ENCODE measurements at regions not wholly inside any gene's neighbourhood (a gene's known extent, or its start where the extent isn't known, plus 50 kb on each side); places are given as distances from the start of the nearest gene placed in this dataset.
A peak's percentile ranks its signal among the peaks of the same experiment; 100 is the strongest.

- dilution Hi-C loops (cut with HindIII; ENCODE audit: low sequenced_read_pairs, unreplicated experiment), result no loop called here
- BruUV-seq (replicated peaks), result no TSS peak
- no peak overlapping the region for H4K5ac ChIP-seq (ENCODE audit: low read depth, low read length)
- no peak overlapping the region for H3K56ac ChIP-seq (ENCODE audit: extremely low read depth, insufficient read depth, low read length)
- H3K27me3 ChIP-seq (ENCODE audit: control insufficient read depth, insufficient read depth, low read length), result no peaks in the 10 kb centered on the region
- H3K4me3 ChIP-seq (ENCODE audit: insufficient read depth, low read depth, low read length), result no peak overlapping the region
- no peak overlapping the region for H3K23ac ChIP-seq (ENCODE audit: low read depth, low read length)
- CTCF ChIA-PET, result no interaction called here
- in situ Hi-C loops (cut with MboI; ENCODE audit: low sequenced_read_pairs), result no loop called here
- no peak overlapping the region for H2BK5ac ChIP-seq (ENCODE audit: low read depth, low read length, poor library complexity, severe bottlenecking)
- ATAC-seq (ENCODE audit: low read depth) (no peak), DNase-seq (no peak)
- no peaks in the 10 kb centered on the region for H3K36me3 ChIP-seq (ENCODE audit: control insufficient read depth, insufficient read depth, low read length)
- intact Hi-C loops (cut with micrococcal nuclease), result loop anchor here (10.0 kb wide), 1 partner anchor 146 kb away; no protein-coding TSS in a partner anchor
- H4K91ac ChIP-seq (ENCODE audit: insufficient read depth, low read depth, low read length), result no peak overlapping the region
- no peak overlapping the region for H3K27ac ChIP-seq (ENCODE audit: insufficient read depth, low read length)
- no peaks in the 10 kb centered on the region; the same call in 1 of the 2 replicates for H3K9me3 ChIP-seq (ENCODE audit: control insufficient read depth, insufficient read depth, low read length)
- peak overlapping the region; percentile 7 for H2AK9ac ChIP-seq (replicated peaks; ENCODE audit: low read depth, low read length, poor library complexity)
- H2BK15ac ChIP-seq (ENCODE audit: low read depth, low read length), result no peak overlapping the region
- no peak overlapping the region for H3K18ac ChIP-seq (ENCODE audit: low read depth, low read length)
- no peak overlapping the region for H2BK20ac ChIP-seq (ENCODE audit: low read depth, low read length)
- H2BK120ac ChIP-seq (ENCODE audit: low read depth, low read length), result no peak overlapping the region
- H3K9ac ChIP-seq (ENCODE audit: low read depth, low read length), result no peak overlapping the region
- no peak overlapping the region for H3K14ac ChIP-seq (replicated peaks; ENCODE audit: low read depth, low read length)
- POLR2A ChIA-PET (ENCODE audit: unreplicated experiment), result no interaction called here
- peaks cover 3% of the 10 kb centered on the region for H3K9me1 ChIP-seq (ENCODE audit: insufficient read depth, low read length)
- no peaks in the 10 kb centered on the region for H3K79me1 ChIP-seq (ENCODE audit: low read depth in 1 of 2, low read length in 2 of 2)
- H3K4me1 ChIP-seq (ENCODE audit: control insufficient read depth, insufficient read depth, low read length), result peaks cover 5% of the 10 kb centered on the region
- 0 out of 2 replicates have a peak overlapping the region, but pooled peaks have one; percentile 24 for H2AK5ac ChIP-seq (ENCODE audit: low read depth, low read length)
- H2AFZ ChIP-seq (replicated peaks; ENCODE audit: low read length, poor library complexity), result no peak overlapping the region
- TF ChIP-seq BHLHE40 (IDR thresholded peaks at IDR 0.05; ENCODE audit: low read depth, low read length), result no peak
- no peak for TF ChIP-seq CTCF (conservative IDR thresholded peaks at IDR 0.05; ENCODE audit: low read depth, low read length)
- TF ChIP-seq SMC3 (IDR thresholded peaks at IDR 0.05; ENCODE audit: low read depth, low read length), result no peak
- TF ChIP-seq MXI1 (IDR thresholded peaks at IDR 0.05; ENCODE audit: borderline replicate concordance, low read depth, low read length), result no peak
- no peak for TF ChIP-seq CHD1 (IDR thresholded peaks at IDR 0.05; ENCODE audit: low read depth, low read length)
- no peak for TF ChIP-seq USF2 (IDR thresholded peaks at IDR 0.05; ENCODE audit: low read depth, low read length)
- TF ChIP-seq MAFK (IDR thresholded peaks at IDR 0.05; ENCODE audit: low read depth, low read length), result no peak
- TF ChIP-seq FOS (IDR thresholded peaks at IDR 0.05; ENCODE audit: low read depth, low read length), result no peak
- no peaks in the 10 kb centered on the region for H4K20me1 ChIP-seq (ENCODE audit: insufficient read depth, low read length)
- H3K4me2 ChIP-seq (ENCODE audit: low read depth, low read length), result no peak overlapping the region
- no peak overlapping the region for H4K8ac ChIP-seq (ENCODE audit: low read depth in 2 of 2, low read length in 2 of 2)
- H3K4ac ChIP-seq (ENCODE audit: low read depth, low read length), result no peak overlapping the region
- WGBS, 2 experiments (ENCODE audit: extremely low coverage in 2 of 2, insufficient read length in 1 of 2), result 33% methylated on average over 1 of the region's 11 CpGs; no CpG with 5 or more reads in 1 of the 2 experiments
Measured at GRCh38 chr2:109700680-109701274, 86.6 kb downstream of the SOWAHC start.

Measured in IMR-90 (cell line).